Keratinocyte (primary cell): ENCODE measurements at regions not wholly inside any gene's neighbourhood (a gene's known extent, or its start where the extent isn't known, plus 50 kb on each side); places are given as distances from the start of the nearest gene placed in this dataset.

Source experiments
- DNase-seq: peaks from one replicate; pipeline ENCODE4 v3.0.0-alpha.2; 2011; ENCODE audit warnings: low read depth, missing footprints, low spot score
- FAIRE-seq: peaks from 2 replicates; lab custom pipeline; 2011; peaks lifted over from hg19 to GRCh38; lab: Jason Lieb, UNC
- H2AFZ ChIP-seq: 2 replicates; pipeline ENCODE4 v1.6.0; 2012; ENCODE audit warnings: low read length, control low read depth, inconsistent platforms; ENCODE audit not compliant: control insufficient read depth
- H3K27ac ChIP-seq: 2 replicates; pipeline ENCODE4 v1.5.1; 2011; ENCODE audit warnings: low read length; ENCODE audit not compliant: control insufficient read depth, insufficient read depth
- H3K27me3 ChIP-seq: 3 replicates; pipeline ENCODE4 v1.6.0; 2011; ENCODE audit warnings: low read length; ENCODE audit not compliant: control insufficient read depth, insufficient read depth; ENCODE audit errors: extremely low read depth
- H3K36me3 ChIP-seq, 2 experiments: 2 replicates in 1 of 2; 3 replicates in 1 of 2; pipeline ENCODE4 v1.5.1; 2011; ENCODE audit warnings: low read length in 2 of 2, mild to moderate bottlenecking in 1 of 2; ENCODE audit not compliant: control insufficient read depth in 2 of 2, insufficient read depth in 2 of 2; ENCODE audit errors: extremely low read depth in 1 of 2
- H3K4me1 ChIP-seq: 3 replicates; pipeline ENCODE4 v1.5.1; 2011; ENCODE audit warnings: low read length; ENCODE audit not compliant: control insufficient read depth, insufficient read depth; ENCODE audit errors: extremely low read depth
- H3K4me2 ChIP-seq: 3 replicates; pipeline ENCODE4 v1.6.0; 2011; ENCODE audit warnings: low read depth, low read length; ENCODE audit not compliant: control insufficient read depth, insufficient read depth; ENCODE audit errors: extremely low read depth
- H3K4me3 ChIP-seq, 3 experiments: fragments of 200-600 bp in 1 of 3; sonication (generic) in 1 of 3; 2 replicates in 2 of 3; 3 replicates in 1 of 3; pipeline ENCODE4 v1.5.1; 2011 to 2016; ENCODE audit warnings: low read length in 3 of 3, mild to moderate bottlenecking in 3 of 3, control low read depth in 2 of 3, inconsistent platforms in 1 of 3, low read depth in 1 of 3, mixed read lengths in 1 of 3, mixed run types in 1 of 3, moderate library complexity in 1 of 3; ENCODE audit not compliant: control insufficient read depth in 2 of 3, insufficient read depth in 2 of 3; ENCODE audit errors: extremely low read depth in 1 of 3
- H3K79me2 ChIP-seq: 2 replicates; pipeline ENCODE4 v1.6.0; 2012; ENCODE audit warnings: low read length; ENCODE audit not compliant: control insufficient read depth, insufficient read depth
- H3K9ac ChIP-seq: 3 replicates; pipeline ENCODE4 v1.6.0; 2011; ENCODE audit warnings: low read length; ENCODE audit not compliant: control insufficient read depth, insufficient read depth; ENCODE audit errors: extremely low read depth
- H3K9me1 ChIP-seq: 3 replicates; pipeline ENCODE4 v1.6.0; 2011; ENCODE audit warnings: low read length; ENCODE audit not compliant: control insufficient read depth, insufficient read depth; ENCODE audit errors: extremely low read depth
- H3K9me3 ChIP-seq: 2 replicates; pipeline ENCODE4 v1.5.1; 2012; ENCODE audit warnings: low read depth, low read length; ENCODE audit not compliant: control insufficient read depth
- H4K20me1 ChIP-seq: 3 replicates; pipeline ENCODE4 v1.6.0; 2011; ENCODE audit warnings: low read length; ENCODE audit not compliant: control insufficient read depth, insufficient read depth; ENCODE audit errors: extremely low read depth
- EZH2 ChIP-seq: IDR thresholded peaks from one replicate; pipeline ENCODE4 v1.6.1; 2012; ENCODE audit warnings: inconsistent platforms, mild to moderate bottlenecking, low read length, moderate library complexity
- dilution Hi-C: fragments of 300-500 bp; cut with MboI; formaldehyde crosslinking; loops from one replicate; pipeline ENCODE4 v1.7.0; 2020; ENCODE audit warnings: low sequenced_read_pairs; ENCODE audit not compliant: extremely low pct_ligation_motif_present
- TF ChIP-seq, protein P1 (sequence below), 3 experiments: IDR thresholded peaks in 1 of 3; conservative IDR thresholded peaks in 1 of 3; optimal IDR thresholded peaks in 1 of 3; 2 replicates in 2 of 3; 3 replicates in 1 of 3; pipeline versions ENCODE3 to v1.5.1; 2011; ENCODE audit warnings: low read length in 3 of 3, mild to moderate bottlenecking in 3 of 3, moderate library complexity in 2 of 3, control low read depth in 1 of 3, inconsistent platforms in 1 of 3; ENCODE audit not compliant: insufficient read depth in 2 of 3; ENCODE audit errors: extremely low read depth in 1 of 3

DNA sequence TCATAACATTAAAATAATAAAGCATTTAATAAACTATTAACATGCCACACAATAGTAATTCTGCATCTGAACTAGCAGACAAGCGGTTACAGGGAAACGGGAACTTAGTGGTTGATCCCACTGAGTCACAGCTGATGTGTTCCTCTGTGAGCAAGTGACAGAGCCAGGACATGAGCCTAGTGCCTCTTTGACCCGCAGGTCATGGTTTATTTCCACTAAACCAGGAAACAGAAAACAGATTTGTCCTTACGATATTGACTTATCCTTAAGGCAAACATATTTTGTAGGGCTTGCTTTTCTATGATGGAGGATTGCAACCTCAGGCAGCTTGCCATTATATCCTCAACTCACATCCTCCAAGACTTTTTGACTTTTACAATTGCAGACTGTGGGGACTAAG, 987.3 kb downstream of the CCSER2 start:
- Histone ChIP-seq H3K9ac (no peak overlapping the region), H3K36me3 (no peaks in the 10 kb centered on the region), H3K4me1 (no peaks in the 10 kb centered on the region), H3K27ac (no peak overlapping the region), H3K4me2 (no peak overlapping the region), H3K9me1 (no peaks in the 10 kb centered on the region), H3K79me2 (no peaks in the 10 kb centered on the region), H2AFZ (no peak overlapping the region), H3K27me3 (no peaks in the 10 kb centered on the region), H3K4me3 (no peak overlapping the region), H4K20me1 (no peaks in the 10 kb centered on the region), H3K9me3 (no peaks in the 10 kb centered on the region)
- TF ChIP-seq, protein P1, sequence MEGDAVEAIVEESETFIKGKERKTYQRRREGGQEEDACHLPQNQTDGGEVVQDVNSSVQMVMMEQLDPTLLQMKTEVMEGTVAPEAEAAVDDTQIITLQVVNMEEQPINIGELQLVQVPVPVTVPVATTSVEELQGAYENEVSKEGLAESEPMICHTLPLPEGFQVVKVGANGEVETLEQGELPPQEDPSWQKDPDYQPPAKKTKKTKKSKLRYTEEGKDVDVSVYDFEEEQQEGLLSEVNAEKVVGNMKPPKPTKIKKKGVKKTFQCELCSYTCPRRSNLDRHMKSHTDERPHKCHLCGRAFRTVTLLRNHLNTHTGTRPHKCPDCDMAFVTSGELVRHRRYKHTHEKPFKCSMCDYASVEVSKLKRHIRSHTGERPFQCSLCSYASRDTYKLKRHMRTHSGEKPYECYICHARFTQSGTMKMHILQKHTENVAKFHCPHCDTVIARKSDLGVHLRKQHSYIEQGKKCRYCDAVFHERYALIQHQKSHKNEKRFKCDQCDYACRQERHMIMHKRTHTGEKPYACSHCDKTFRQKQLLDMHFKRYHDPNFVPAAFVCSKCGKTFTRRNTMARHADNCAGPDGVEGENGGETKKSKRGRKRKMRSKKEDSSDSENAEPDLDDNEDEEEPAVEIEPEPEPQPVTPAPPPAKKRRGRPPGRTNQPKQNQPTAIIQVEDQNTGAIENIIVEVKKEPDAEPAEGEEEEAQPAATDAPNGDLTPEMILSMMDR (optimal IDR thresholded peaks at IDR 0.05 in 1 of 3, IDR thresholded peaks at IDR 0.05 in 1 of 3, conservative IDR thresholded peaks at IDR 0.05 in 1 of 3; ENCODE audit: extremely low read depth in 1 of 3, insufficient read depth in 2 of 3, low read length in 3 of 3): no peak
- dilution Hi-C loops: no loop called here
- DNase-seq (no peak), FAIRE-seq (no peak)

DNA sequence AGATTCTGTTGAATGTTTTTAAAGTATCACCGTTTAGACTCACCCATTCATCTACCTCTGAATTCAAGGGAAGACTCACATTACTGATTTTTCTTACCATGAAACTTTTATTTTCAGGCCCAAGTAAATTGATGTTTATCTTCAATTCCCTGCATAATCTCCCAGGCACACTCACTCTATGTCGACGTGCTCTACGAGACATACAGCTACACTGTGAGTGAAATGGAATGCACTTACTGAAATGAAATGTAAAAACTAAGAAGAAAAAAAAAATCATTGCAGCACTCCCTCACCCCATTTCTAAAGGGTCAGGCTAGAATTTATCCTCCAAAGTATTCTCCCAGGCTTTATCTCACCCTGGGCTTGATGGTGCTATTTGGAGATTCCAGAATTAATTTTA, 987.9 kb downstream of the CCSER2 start:
- H2AFZ ChIP-seq: no peak overlapping the region
- no peaks in the 10 kb centered on the region for H3K36me3 ChIP-seq
- no peak overlapping the region for H3K27ac ChIP-seq
- no peaks in the 10 kb centered on the region for H3K4me1 ChIP-seq
- no peaks in the 10 kb centered on the region for H4K20me1 ChIP-seq
- H3K27me3 ChIP-seq: no peaks in the 10 kb centered on the region
- DNase-seq: no peak
- H3K79me2 ChIP-seq: no peaks in the 10 kb centered on the region
- no peak overlapping the region for H3K4me2 ChIP-seq
- FAIRE-seq: no peak
- no peak overlapping the region for H3K4me3 ChIP-seq
- H3K9me1 ChIP-seq: no peaks in the 10 kb centered on the region
- dilution Hi-C loops: no loop called here
- H3K9ac ChIP-seq: no peak overlapping the region
- no peaks in the 10 kb centered on the region for H3K9me3 ChIP-seq
- no peak for TF ChIP-seq EZH2
- TF ChIP-seq, protein P1 (optimal IDR thresholded peaks at IDR 0.05 in 1 of 3, IDR thresholded peaks at IDR 0.05 in 1 of 3, conservative IDR thresholded peaks at IDR 0.05 in 1 of 3; ENCODE audit: extremely low read depth in 1 of 3, insufficient read depth in 2 of 3, low read length in 3 of 3): no peak
